ENCODE measurements at regions not wholly inside any gene's neighbourhood (a gene's known extent, or its start where the extent isn't known, plus 50 kb on each side); places are given as distances from the start of the nearest gene placed in this dataset.

DNA sequence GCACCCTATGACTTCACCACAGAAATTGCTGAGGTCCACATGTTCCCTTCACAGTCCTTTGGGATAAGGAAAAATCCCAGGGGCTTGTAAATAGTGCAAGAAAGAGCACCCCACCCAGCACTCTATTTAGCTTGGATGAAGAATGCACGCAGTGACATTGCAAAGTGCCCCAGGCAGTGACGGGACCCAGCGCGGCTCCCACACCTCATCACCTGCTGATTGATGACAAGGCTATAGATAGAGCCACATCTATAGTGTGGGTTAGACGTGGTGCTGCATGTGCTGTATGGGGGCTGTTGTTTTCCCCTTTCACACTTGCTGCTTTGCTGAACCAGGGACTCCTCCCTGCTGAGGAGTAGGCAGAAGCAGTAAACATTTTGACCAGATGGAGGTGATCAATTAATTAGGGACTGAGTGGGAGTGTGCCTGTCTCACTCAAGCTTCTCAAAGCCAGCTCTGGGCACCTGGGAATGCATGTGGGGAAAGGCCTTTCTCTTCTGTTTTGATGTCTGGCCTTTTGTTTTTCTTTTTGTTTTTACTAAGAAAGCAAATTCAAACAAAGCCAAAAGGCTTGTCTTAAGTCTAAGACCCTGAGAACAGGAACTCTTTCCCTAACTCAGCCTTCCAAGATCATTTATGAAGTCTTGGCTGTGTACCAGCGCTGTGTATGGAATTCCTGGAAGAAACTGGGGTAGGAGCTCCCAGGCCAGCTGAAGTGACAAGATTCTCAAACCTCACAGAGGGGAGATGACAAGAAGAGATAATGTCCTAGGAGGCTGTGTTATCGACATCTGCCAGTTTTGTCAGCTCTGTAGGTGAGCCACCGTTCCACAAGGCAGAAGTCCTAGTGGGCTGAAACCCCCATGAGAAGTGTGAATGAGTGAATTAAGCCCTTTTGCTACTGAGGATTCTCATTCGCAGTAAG is 219.7 kb downstream of the BARX2 start:
- no peak overlapping the region for H3K27ac ChIP-seq (ENCODE audit: low read depth in 1 of 2, low read length in 2 of 2)
- no peaks in the 10 kb centered on the region for H3K27me3 ChIP-seq (ENCODE audit: control insufficient read depth in 1 of 2, insufficient read depth in 2 of 2, low read length in 1 of 2)
- H3K9me3 ChIP-seq (ENCODE audit: control insufficient read depth, low read length), result peaks cover 3% of the 10 kb centered on the region
- H3K4me3 ChIP-seq (ENCODE audit: low read length in 2 of 2), result no peak overlapping the region
- intact Hi-C loops (cut with DNase I), result loop anchor here in 1 of 2 donors (10.0 kb wide), 1 partner anchor 60 kb away; no protein-coding TSS in a partner anchor
- no peaks in the 10 kb centered on the region for H3K36me3 ChIP-seq (ENCODE audit: control insufficient read depth in 1 of 2, insufficient read depth in 2 of 2, low read length in 1 of 2)
- ATAC-seq (ENCODE audit: low FRiP score) (no peak), DNase-seq (no peak)
- WGBS, 2 donors, result 23 to 31% methylated on average over 9 of the region's 9 CpGs
- no peaks in the 10 kb centered on the region for H3K4me1 ChIP-seq (ENCODE audit: control insufficient read depth in 1 of 2, insufficient read depth in 2 of 2, low read length in 2 of 2)

DNA sequence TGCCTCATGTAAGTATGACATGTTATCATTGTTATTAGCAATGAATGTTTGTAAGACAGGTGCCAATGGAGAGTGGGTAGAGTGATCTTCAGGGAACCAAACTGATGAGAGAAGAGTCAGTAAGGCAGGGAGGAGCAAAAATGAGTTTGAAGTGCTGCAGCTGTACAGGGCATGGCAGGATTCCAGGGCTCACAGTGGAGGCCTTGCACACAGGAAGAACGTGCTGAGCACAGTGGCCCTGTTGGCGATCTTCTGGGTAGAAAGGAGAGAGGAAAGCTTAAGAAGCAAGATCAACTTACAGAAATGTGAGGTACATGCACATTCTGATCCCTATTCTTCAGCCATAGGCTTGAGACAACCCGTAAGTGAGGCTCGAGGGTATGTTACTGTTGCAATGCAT is 219.3 kb upstream of the TMEM45B start:
- DNase-seq, result no peak
- no peak for ATAC-seq (ENCODE audit: low FRiP score)
- no peak overlapping the region for H3K27ac ChIP-seq (ENCODE audit: low read depth in 1 of 2, low read length in 2 of 2)
- intact Hi-C loops (cut with DNase I), result loop anchor here in 1 of 2 donors (10.0 kb wide), 1 partner anchor 58 kb away; no protein-coding TSS in a partner anchor
- no peaks in the 10 kb centered on the region for H3K27me3 ChIP-seq (ENCODE audit: control insufficient read depth in 1 of 2, insufficient read depth in 2 of 2, low read length in 1 of 2)
- no peak overlapping the region for H3K4me3 ChIP-seq (ENCODE audit: low read length in 2 of 2)
- peaks cover 3% of the 10 kb centered on the region for H3K9me3 ChIP-seq (ENCODE audit: control insufficient read depth, low read length)
- no peaks in the 10 kb centered on the region for H3K4me1 ChIP-seq (ENCODE audit: control insufficient read depth in 1 of 2, insufficient read depth in 2 of 2, low read length in 2 of 2)
- WGBS, 2 donors, result 64 to 71% methylated on average over 4 of the region's 4 CpGs
- H3K36me3 ChIP-seq (ENCODE audit: control insufficient read depth in 1 of 2, insufficient read depth in 2 of 2, low read length in 1 of 2), result no peaks in the 10 kb centered on the region

DNA sequence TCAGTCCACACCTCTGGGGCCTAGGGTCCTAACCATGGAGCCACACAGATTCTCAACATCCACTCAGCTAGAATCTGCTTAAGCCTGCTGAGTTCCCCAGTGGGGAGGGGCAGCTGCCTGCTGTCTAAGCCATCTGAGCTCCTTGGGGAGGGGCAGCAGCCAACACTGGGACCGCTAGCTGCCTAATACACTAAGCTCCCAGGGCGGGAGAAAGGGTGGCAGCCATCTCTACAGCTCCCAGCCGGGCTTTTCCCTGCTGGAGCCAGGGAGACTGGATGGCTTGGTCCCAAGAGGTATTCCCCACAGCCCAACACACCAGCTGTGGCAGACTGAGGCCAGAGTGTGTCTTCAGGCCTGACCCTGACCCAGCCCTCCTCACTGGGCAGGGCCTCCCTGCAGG is 217.3 kb upstream of the TMEM45B start:
- ATAC-seq (ENCODE audit: low FRiP score) (no peak), DNase-seq (no peak)
- no peaks in the 10 kb centered on the region for H3K4me1 ChIP-seq (ENCODE audit: control insufficient read depth in 1 of 2, insufficient read depth in 2 of 2, low read length in 2 of 2)
- no peak overlapping the region for H3K4me3 ChIP-seq (ENCODE audit: low read length in 2 of 2)
- 58 to 78% methylated on average over 3 of the region's 3 CpGs for WGBS, 2 donors
- peaks cover 3% of the 10 kb centered on the region for H3K9me3 ChIP-seq (ENCODE audit: control insufficient read depth, low read length)
- no peaks in the 10 kb centered on the region for H3K27me3 ChIP-seq (ENCODE audit: control insufficient read depth in 1 of 2, insufficient read depth in 2 of 2, low read length in 1 of 2)
- intact Hi-C loops (cut with DNase I), result loop anchor here in 1 of 2 donors (10.0 kb wide), 1 partner anchor 56 kb away; no protein-coding TSS in a partner anchor
- H3K27ac ChIP-seq (ENCODE audit: low read depth in 1 of 2, low read length in 2 of 2), result no peak overlapping the region
- no peaks in the 10 kb centered on the region for H3K36me3 ChIP-seq (ENCODE audit: control insufficient read depth in 1 of 2, insufficient read depth in 2 of 2, low read length in 1 of 2)

DNA sequence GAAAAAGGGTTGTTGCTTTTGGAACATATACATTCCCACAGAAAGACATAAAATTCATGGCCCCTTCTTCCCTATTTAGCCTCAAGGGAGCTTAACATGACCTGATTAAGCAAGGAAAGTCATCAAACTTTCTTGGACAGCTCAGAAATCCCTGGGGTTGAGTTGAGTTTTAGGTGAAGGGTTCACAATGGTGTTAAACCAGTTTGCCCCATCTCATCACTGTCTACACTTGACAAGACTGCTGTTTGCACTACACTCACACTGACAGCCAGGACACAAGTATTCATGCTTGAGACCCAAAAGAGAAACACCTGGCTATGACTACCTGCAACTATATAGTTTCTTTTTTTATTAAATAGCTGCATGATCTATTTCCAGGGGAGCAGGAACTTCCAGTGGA is 209.8 kb upstream of the TMEM45B start:
- no peak for DNase-seq
- intact Hi-C loops (cut with DNase I), result no loop called here

DNA sequence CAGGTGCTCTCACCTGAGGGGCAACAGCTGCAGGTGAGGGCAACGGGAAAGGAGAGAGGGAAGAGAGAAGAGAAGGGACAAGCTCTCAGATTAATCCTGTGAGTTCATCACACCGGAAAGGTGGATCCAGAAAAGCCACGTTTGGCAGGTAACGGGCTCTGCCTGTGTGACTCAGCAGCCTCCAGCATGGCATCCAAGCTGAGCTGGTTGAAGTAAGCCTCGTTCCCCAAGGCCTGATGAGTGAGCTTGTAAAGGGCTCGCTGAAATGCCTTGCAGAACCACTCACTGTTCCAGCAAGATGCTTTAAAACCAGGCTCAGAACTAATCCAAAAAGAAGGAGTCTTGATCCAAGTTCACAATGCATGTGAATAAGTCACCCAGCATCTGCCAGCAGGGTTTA is 206.9 kb upstream of the TMEM45B start:
- H3K27me3 ChIP-seq (ENCODE audit: control insufficient read depth in 1 of 2, insufficient read depth in 2 of 2, low read length in 1 of 2), result no peaks in the 10 kb centered on the region
- intact Hi-C loops (cut with DNase I), result no loop called here
- no peaks in the 10 kb centered on the region for H3K4me1 ChIP-seq (ENCODE audit: control insufficient read depth in 1 of 2, insufficient read depth in 2 of 2, low read length in 2 of 2)
- no peak overlapping the region for H3K27ac ChIP-seq (ENCODE audit: low read depth in 1 of 2, low read length in 2 of 2)
- DNase-seq (no peak), ATAC-seq (ENCODE audit: low FRiP score) (no peak)
- WGBS, 2 donors, result 67 to 71% methylated on average over 6 of the region's 6 CpGs
- H3K36me3 ChIP-seq (ENCODE audit: control insufficient read depth in 1 of 2, insufficient read depth in 2 of 2, low read length in 1 of 2), result no peaks in the 10 kb centered on the region
- H3K9me3 ChIP-seq (ENCODE audit: control insufficient read depth, low read length), result no peaks in the 10 kb centered on the region
- no peak overlapping the region for H3K4me3 ChIP-seq (ENCODE audit: low read length in 2 of 2)

More for the DNA sequence above, 209.8 kb upstream of the TMEM45B start:
- H3K36me3 ChIP-seq (ENCODE audit: control insufficient read depth in 1 of 2, insufficient read depth in 2 of 2, low read length in 1 of 2), result no peaks in the 10 kb centered on the region
- H3K9me3 ChIP-seq (ENCODE audit: control insufficient read depth, low read length), result no peaks in the 10 kb centered on the region
- no peak overlapping the region for H3K27ac ChIP-seq (ENCODE audit: low read depth in 1 of 2, low read length in 2 of 2)
- no peak overlapping the region for H3K4me3 ChIP-seq (ENCODE audit: low read length in 2 of 2)
- no peaks in the 10 kb centered on the region for H3K4me1 ChIP-seq (ENCODE audit: control insufficient read depth in 1 of 2, insufficient read depth in 2 of 2, low read length in 2 of 2)
- no peaks in the 10 kb centered on the region for H3K27me3 ChIP-seq (ENCODE audit: control insufficient read depth in 1 of 2, insufficient read depth in 2 of 2, low read length in 1 of 2)
- ATAC-seq (ENCODE audit: low FRiP score), result no peak

DNA sequence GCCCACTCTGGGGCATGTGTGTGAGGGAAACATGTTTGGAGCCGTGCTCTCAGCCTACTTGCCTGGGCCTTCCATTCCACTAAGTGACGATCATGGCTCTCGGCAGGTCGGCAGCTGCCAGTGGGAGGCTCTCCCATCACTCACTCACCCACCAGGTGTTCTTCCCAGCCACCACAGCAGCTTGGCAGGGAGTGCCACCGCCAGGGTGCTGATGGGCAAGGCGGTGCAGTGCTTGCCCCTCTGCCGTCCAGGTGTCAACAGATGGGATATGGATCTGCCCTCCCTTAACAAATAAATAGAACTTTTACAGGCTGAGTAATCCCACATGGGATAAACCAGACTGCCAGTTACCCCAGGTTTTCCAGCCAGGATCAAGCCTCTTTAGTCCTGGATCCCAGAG is 205.5 kb upstream of the TMEM45B start:
- H3K9me3 ChIP-seq (ENCODE audit: control insufficient read depth, low read length), result no peaks in the 10 kb centered on the region
- no peak overlapping the region for H3K4me3 ChIP-seq (ENCODE audit: low read length in 2 of 2)
- H3K4me1 ChIP-seq (ENCODE audit: control insufficient read depth in 1 of 2, insufficient read depth in 2 of 2, low read length in 2 of 2), result no peaks in the 10 kb centered on the region
- no peak overlapping the region for H3K27ac ChIP-seq (ENCODE audit: low read depth in 1 of 2, low read length in 2 of 2)
- 86 to 88% methylated on average over 7 of the region's 7 CpGs for WGBS, 2 donors
- ATAC-seq (ENCODE audit: low FRiP score) (no peak), DNase-seq (no peak)
- intact Hi-C loops (cut with DNase I), result no loop called here
- H3K36me3 ChIP-seq (ENCODE audit: control insufficient read depth in 1 of 2, insufficient read depth in 2 of 2, low read length in 1 of 2), result no peaks in the 10 kb centered on the region
- no peaks in the 10 kb centered on the region for H3K27me3 ChIP-seq (ENCODE audit: control insufficient read depth in 1 of 2, insufficient read depth in 2 of 2, low read length in 1 of 2)

DNA sequence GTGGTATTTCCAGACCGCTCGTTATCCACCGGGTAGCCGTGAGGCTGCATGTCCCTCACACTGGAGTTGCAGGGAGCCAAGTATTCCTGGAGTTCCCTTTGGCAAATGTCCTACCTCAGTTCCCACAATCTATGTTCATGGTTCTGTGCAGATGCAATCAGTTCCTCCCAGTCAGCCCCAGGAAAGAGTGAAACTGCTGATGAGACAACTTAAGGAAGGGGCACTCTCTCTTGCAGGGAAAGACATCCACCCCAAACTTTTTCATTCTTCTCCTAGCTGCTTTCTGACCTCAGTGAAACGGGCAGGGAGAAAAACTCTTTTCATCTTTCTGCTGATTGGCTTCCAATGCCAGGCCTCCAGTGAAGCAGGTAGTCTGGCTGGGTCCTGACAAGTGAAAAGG is 205.1 kb upstream of the TMEM45B start:
- H3K4me3 ChIP-seq (ENCODE audit: low read length in 2 of 2), result no peak overlapping the region
- H3K36me3 ChIP-seq (ENCODE audit: control insufficient read depth in 1 of 2, insufficient read depth in 2 of 2, low read length in 1 of 2), result no peaks in the 10 kb centered on the region
- WGBS, 2 donors, result 59 to 66% methylated on average over 5 of the region's 5 CpGs
- no peaks in the 10 kb centered on the region for H3K27me3 ChIP-seq (ENCODE audit: control insufficient read depth in 1 of 2, insufficient read depth in 2 of 2, low read length in 1 of 2)
- intact Hi-C loops (cut with DNase I), result no loop called here
- H3K9me3 ChIP-seq (ENCODE audit: control insufficient read depth, low read length), result no peaks in the 10 kb centered on the region
- DNase-seq (no peak), ATAC-seq (ENCODE audit: low FRiP score) (no peak)
- no peaks in the 10 kb centered on the region for H3K4me1 ChIP-seq (ENCODE audit: control insufficient read depth in 1 of 2, insufficient read depth in 2 of 2, low read length in 2 of 2)
- no peak overlapping the region for H3K27ac ChIP-seq (ENCODE audit: low read depth in 1 of 2, low read length in 2 of 2)

DNA sequence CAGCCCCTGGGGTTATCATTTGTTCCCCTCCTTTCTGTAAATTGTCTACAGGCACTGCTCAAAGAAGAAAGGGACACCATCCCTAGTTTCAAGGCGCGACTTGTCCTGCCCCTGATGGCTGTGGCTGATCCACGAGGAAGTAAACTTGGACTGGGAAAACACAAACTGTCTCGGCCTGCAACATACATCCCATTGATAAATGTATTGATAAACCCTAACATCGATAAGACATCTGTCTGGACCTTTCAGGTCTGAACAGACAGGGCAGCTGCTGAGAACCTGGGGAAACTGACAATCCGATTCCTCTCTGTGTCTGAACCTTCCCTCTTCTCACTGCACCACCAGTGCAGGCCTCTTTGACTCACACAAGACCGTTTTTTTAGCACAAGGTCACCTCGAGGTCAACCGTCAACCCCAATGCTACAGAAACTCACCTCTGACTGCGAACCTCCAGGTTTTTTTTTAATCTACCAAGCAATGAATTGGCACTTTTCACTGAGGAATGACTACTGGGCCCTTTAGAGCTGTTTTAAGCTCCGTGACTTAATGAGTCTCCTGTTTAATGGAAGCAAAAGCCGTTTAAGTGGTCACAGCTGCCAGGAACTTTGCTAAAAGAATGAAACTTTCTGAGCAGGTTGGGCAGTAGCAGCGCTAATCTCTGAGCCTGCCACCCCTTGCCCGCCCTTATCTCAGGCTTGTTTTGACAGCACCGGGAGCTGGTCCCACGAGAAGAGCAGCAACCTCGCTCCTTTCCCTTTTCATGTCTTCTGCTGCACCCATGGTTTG is 203.8 kb upstream of the TMEM45B start:
- DNase-seq (no peak), ATAC-seq (ENCODE audit: low FRiP score) (no peak)
- no peak overlapping the region for H3K27ac ChIP-seq (ENCODE audit: low read depth in 1 of 2, low read length in 2 of 2)
- 42 to 45% methylated on average over 17 of the region's 17 CpGs for WGBS, 2 donors
- H3K9me3 ChIP-seq (ENCODE audit: control insufficient read depth, low read length), result no peaks in the 10 kb centered on the region
- H3K36me3 ChIP-seq (ENCODE audit: control insufficient read depth in 1 of 2, insufficient read depth in 2 of 2, low read length in 1 of 2), result no peaks in the 10 kb centered on the region
- intact Hi-C loops (cut with DNase I), result no loop called here
- no peak overlapping the region for H3K4me3 ChIP-seq (ENCODE audit: low read length in 2 of 2)
- H3K4me1 ChIP-seq (ENCODE audit: control insufficient read depth in 1 of 2, insufficient read depth in 2 of 2, low read length in 2 of 2), result no peaks in the 10 kb centered on the region
- H3K27me3 ChIP-seq (ENCODE audit: control insufficient read depth in 1 of 2, insufficient read depth in 2 of 2, low read length in 1 of 2), result no peaks in the 10 kb centered on the region
